ENCODE measurements at regions not wholly inside any gene's neighbourhood (a gene's known extent, or its start where the extent isn't known, plus 50 kb on each side); places are given as distances from the start of the nearest gene placed in this dataset.

- TF ChIP-seq, protein P1, sequence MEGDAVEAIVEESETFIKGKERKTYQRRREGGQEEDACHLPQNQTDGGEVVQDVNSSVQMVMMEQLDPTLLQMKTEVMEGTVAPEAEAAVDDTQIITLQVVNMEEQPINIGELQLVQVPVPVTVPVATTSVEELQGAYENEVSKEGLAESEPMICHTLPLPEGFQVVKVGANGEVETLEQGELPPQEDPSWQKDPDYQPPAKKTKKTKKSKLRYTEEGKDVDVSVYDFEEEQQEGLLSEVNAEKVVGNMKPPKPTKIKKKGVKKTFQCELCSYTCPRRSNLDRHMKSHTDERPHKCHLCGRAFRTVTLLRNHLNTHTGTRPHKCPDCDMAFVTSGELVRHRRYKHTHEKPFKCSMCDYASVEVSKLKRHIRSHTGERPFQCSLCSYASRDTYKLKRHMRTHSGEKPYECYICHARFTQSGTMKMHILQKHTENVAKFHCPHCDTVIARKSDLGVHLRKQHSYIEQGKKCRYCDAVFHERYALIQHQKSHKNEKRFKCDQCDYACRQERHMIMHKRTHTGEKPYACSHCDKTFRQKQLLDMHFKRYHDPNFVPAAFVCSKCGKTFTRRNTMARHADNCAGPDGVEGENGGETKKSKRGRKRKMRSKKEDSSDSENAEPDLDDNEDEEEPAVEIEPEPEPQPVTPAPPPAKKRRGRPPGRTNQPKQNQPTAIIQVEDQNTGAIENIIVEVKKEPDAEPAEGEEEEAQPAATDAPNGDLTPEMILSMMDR (IDR thresholded peaks at IDR 0.05), result no peak
- TF ChIP-seq POLR2AphosphoS5 (IDR thresholded peaks at IDR 0.05; ENCODE audit: insufficient read depth in 1 of 2, low read depth in 1 of 2) (no peak), POLR2A (IDR thresholded peaks at IDR 0.05) (no peak)
Observed at GRCh38 chr4:54496412-54496811, 161.3 kb upstream of the KIT start.
